HG02973 (cell line): ENCODE measurements at regions not wholly inside any gene's neighbourhood (a gene's known extent, or its start where the extent isn't known, plus 50 kb on each side); places are given as distances from the start of the nearest gene placed in this dataset.

ENCODE experiments used
- ATAC-seq: cut with Tn5 transposase; IDR thresholded peaks from one replicate; pipeline ENCODE4 v1.9.1; 2021; ENCODE audit warnings: moderate library complexity; ENCODE audit not compliant: unreplicated experiment

GRCh38 chr4:126207910-126208309 is 893.2 kb downstream of the FAT4 start:
- ATAC-seq = no peak

GRCh38 chr4:126209147-126209546 is 894.4 kb downstream of the FAT4 start:
- no peak for ATAC-seq

GRCh38 chr4:126213996-126214395 is 899.2 kb downstream of the FAT4 start:
- no peak for ATAC-seq

GRCh38 chr4:126215759-126216158 is 901.0 kb downstream of the FAT4 start:
- no peak for ATAC-seq

GRCh38 chr4:126216611-126217010 is 901.9 kb downstream of the FAT4 start:
- ATAC-seq = no peak

GRCh38 chr4:126221282-126221681 is 906.5 kb downstream of the FAT4 start:
- ATAC-seq = no peak

GRCh38 chr4:126221717-126222340 is 907.1 kb downstream of the FAT4 start:
- ATAC-seq = no peak

GRCh38 chr4:126223784-126224407 is 909.1 kb downstream of the FAT4 start:
- no peak for ATAC-seq

GRCh38 chr4:126227428-126227827 is 912.7 kb downstream of the FAT4 start:
- ATAC-seq = no peak

DNA sequence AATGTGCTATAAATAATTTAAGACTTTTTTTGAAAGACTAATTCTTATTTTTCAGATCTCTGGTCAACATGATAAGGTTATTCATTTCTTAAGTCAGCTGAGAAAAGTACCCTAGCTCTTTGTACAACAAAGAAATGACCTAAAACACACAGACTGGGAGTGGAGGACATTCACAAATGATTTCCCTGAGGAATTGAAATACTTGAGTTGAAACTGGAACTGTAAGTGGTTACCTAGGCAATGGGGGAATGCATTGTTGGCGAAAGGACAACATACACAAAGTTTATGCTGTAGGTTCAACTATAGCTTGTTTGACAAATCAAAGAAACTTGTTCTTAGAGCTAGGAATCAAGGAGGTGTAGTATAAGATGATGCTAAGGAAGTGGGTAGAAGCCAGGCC is 915.5 kb downstream of the FAT4 start:
- ATAC-seq = no peak

DNA sequence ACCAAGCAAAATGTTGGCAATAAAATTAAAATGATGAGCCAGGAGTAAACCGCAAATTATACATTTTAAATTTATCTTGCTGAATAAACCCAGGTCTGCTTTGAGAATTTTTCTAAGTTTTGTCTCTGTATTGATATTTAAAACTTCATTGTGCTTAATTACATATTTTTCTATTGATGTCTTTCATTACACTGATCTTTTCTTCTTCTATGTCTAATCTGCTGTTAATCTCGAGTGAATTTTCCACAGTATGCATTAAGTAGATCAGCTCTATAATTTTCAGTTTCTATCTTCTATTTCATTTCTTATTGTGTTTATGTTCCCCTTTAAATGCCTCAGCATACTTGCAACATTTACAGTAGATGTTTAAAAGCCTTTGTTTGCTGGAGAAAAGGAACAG is 918.7 kb downstream of the FAT4 start:
- ATAC-seq = no peak

DNA sequence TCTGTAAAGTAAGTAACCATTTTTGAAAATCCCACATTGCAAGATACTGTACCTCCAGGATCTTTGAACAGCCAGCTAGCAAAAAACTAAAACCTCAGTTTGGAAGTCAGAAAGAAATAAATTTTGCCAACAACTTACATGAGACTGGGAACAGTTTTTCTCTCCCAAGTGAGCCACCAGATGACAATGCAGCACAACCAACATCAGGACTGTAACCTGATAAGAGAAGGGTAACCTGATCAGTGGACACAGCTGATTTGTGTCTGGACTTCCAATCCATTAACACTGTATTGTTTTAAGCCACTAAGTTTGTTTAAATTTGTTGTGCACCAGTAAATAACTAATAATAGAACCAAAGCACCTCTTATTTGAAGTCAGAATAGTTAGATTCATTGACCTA is 923.3 kb downstream of the FAT4 start:
- ATAC-seq = no peak

GRCh38 chr4:126241634-126242033 is 926.9 kb downstream of the FAT4 start:
- ATAC-seq = no peak

DNA sequence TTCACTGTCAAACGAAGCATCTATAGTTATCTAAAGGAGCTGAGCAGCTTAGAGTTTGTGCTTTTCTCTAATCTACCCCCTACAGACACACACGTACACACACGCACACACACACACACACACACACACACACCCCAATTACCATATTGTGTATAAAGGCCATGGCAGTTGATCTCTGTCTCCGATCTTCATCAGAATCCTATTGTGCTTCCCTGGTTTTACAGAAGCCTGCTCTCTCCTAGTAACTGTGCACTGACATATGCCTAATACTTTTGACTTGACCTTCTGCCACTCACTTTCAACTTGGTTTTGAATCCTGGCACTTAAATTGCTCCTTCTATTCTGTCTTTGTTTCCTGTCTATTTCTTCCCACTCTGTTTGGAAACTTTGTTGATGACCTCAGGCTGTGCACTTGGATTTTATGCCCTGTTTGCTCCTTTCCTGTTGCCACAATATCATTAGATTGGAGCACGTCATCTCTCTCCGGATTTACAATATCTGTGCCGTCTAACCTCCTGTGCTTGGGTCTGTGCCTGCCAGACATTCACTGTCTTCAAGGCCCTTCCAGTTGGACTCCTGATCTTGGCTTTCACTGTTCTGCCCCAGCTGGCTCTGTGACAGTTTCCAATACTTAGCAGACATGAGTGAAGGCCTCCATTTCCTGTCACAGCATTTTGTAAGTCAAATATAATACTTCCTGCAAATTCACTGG is 928.1 kb downstream of the FAT4 start:
- no peak for ATAC-seq

DNA sequence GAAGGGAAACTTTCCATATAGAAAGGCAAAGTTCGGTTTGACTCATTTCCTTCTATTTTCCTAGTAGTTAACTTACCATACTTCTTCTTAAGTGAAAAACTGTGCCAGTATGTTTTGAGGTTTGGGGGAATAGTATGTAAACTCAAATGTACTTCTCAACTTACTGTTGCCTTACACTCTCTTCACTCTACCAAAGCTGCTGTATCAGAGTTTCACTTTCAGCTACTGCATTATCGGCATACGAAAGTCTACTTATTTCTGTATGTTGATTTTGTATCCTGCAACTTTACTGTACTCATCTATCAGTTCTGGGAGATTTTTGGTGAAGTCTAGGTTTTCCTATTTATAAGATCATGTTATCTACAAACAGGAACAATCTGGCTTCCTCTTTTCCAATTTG is 932.7 kb downstream of the FAT4 start:
- ATAC-seq = no peak

- no peak for ATAC-seq
These were observed 935.3 kb downstream of the FAT4 start for GRCh38 chr4:126250006-126250405.

- no peak for ATAC-seq
These were observed 936.4 kb downstream of the FAT4 start for GRCh38 chr4:126251169-126251568.

DNA sequence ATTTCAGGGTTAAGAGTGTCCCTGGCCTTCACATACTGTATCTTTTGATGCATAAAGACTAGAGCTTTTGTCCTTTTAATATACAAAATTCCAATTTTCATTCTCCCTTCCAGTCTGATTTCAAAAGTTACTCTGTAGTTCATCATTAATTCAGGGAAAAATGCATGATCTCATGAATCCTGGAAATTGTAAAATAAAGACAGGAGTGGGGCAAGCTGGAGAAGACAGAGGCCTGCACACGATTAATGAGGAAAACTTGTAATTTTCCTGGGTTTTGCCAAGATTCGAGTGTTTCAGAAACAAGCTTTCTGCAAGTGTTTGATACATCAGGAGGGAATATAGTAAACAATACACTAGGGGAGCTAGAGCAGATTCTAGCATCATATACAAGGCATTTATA is 947.9 kb downstream of the FAT4 start:
- no peak for ATAC-seq

GRCh38 chr4:126264839-126265238 is 950.1 kb downstream of the FAT4 start:
- ATAC-seq = no peak

DNA sequence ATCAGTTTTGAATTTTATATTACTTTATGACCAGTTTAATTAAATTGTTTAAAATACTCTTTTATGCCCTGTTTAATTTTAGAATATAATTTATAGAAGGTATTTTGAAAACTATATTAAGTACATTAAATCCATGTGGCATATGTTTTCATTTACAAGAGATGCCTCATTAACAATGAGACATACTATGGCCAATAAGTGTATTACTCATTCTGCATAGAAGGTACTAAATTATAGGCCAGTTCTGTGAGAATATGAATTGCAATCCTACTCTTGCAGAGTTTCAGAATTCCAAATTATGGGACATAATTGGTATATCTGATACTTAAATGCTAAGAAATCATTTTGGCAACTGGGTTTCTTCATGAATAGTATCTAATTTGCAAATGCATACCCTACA is 951.1 kb downstream of the FAT4 start:
- no peak for ATAC-seq

GRCh38 chr4:126267689-126268088 is 952.9 kb downstream of the FAT4 start:
- no peak for ATAC-seq

- no peak for ATAC-seq
These were observed 953.4 kb downstream of the FAT4 start for GRCh38 chr4:126268106-126268505.
